SK-N-SH treated with all-trans-retinoic acid at 6 μM for 48 hours (cell line): ENCODE measurements at regions not wholly inside any gene's neighbourhood (a gene's known extent, or its start where the extent isn't known, plus 50 kb on each side); places are given as distances from the start of the nearest gene placed in this dataset.

ENCODE experiments used
- ATAC-seq: fragments of 200-7000 bp; cut with Tn5 transposase; 3 replicates; pipeline ENCODE4 v1.9.1; 2020; ENCODE audit warnings: mild to moderate bottlenecking, moderate library complexity
- ARNTL ChIP-seq: fragments of 450-650 bp; formaldehyde crosslinking; IDR thresholded peaks from 2 replicates; pipeline ENCODE4 v1.5.0; 2020; ENCODE audit warnings: low read depth, mild to moderate bottlenecking, moderate library complexity, borderline replicate concordance
- CREB5 ChIP-seq: fragments of 250-450 bp; sonication (Bioruptor Pico); IDR thresholded peaks from 2 replicates; pipeline ENCODE4 v1.5.1; 2020; ENCODE audit warnings: low read depth, mild to moderate bottlenecking, moderate library complexity
- CSDC2 ChIP-seq: fragments of 250-450 bp; sonication (Bioruptor Pico); IDR thresholded peaks from 2 replicates; pipeline ENCODE4 v1.5.0; 2020; ENCODE audit warnings: mild to moderate bottlenecking, moderate library complexity
- CSRNP3 ChIP-seq: fragments of 250-450 bp; sonication (Bioruptor Pico); IDR thresholded peaks from 2 replicates; pipeline ENCODE4 v1.5.1; 2021; ENCODE audit warnings: mild to moderate bottlenecking, moderate library complexity
- ESRRG ChIP-seq: fragments of 250-450 bp; sonication (Bioruptor Pico); IDR thresholded peaks from 2 replicates; pipeline ENCODE4 v1.6.1; 2021; ENCODE audit warnings: mild to moderate bottlenecking
- GLIS3 ChIP-seq: fragments of 250-450 bp; sonication (Bioruptor Pico); IDR thresholded peaks from 2 replicates; pipeline ENCODE4 v1.5.0; 2020; ENCODE audit warnings: mild to moderate bottlenecking, moderate library complexity
- ISL1 ChIP-seq: fragments of 250-450 bp; sonication (Bioruptor Pico); IDR thresholded peaks from 2 replicates; pipeline ENCODE4 v2.1.2; 2022; ENCODE audit warnings: mild to moderate bottlenecking, moderate library complexity
- OSR1 ChIP-seq: fragments of 250-450 bp; sonication (Bioruptor Pico); IDR thresholded peaks from 2 replicates; pipeline ENCODE4 v1.8.0; 2022; ENCODE audit warnings: moderate library complexity, mild to moderate bottlenecking, inconsistent platforms
- PATZ1 ChIP-seq: fragments of 250-450 bp; sonication (Bioruptor Pico); IDR thresholded peaks from 2 replicates; pipeline ENCODE4 v1.8.0; 2020; ENCODE audit warnings: mild to moderate bottlenecking, moderate library complexity, borderline replicate concordance
- POU6F1 ChIP-seq: fragments of 250-450 bp; sonication (Bioruptor Pico); IDR thresholded peaks from 2 replicates; pipeline ENCODE4 v1.8.0; 2021; ENCODE audit warnings: low read depth, mild to moderate bottlenecking, moderate library complexity, borderline replicate concordance
- PPARA ChIP-seq: fragments of 250-450 bp; sonication (Bioruptor Pico); IDR thresholded peaks from 2 replicates; pipeline ENCODE4 v1.5.0; 2020; ENCODE audit warnings: mild to moderate bottlenecking, borderline replicate concordance
- RARB ChIP-seq: fragments of 250-450 bp; sonication (Bioruptor Pico); IDR thresholded peaks from 2 replicates; pipeline ENCODE4 v1.8.0; 2021; ENCODE audit warnings: mild to moderate bottlenecking, moderate library complexity
- SNAI2 ChIP-seq: fragments of 250-450 bp; sonication (Bioruptor Pico); IDR thresholded peaks from 2 replicates; pipeline ENCODE4 v1.5.0; 2020; ENCODE audit warnings: mild to moderate bottlenecking, moderate library complexity
- TCF4 ChIP-seq: fragments of 250-450 bp; sonication (Bioruptor Pico); IDR thresholded peaks from 2 replicates; pipeline ENCODE4 v1.8.0; 2021; ENCODE audit warnings: mild to moderate bottlenecking, moderate library complexity, borderline replicate concordance
- TSHZ2 ChIP-seq: fragments of 250-450 bp; sonication (Bioruptor Pico); IDR thresholded peaks from 2 replicates; pipeline ENCODE4 v1.5.0; 2020; ENCODE audit warnings: mild to moderate bottlenecking, moderate library complexity
- ZC3H10 ChIP-seq: fragments of 250-450 bp; sonication (Bioruptor Pico); IDR thresholded peaks from 2 replicates; pipeline ENCODE4 v1.5.1; 2021; ENCODE audit warnings: mild to moderate bottlenecking, moderate library complexity
- ZFP3 ChIP-seq: fragments of 250-450 bp; sonication (Bioruptor Pico); IDR thresholded peaks from 2 replicates; pipeline ENCODE4 v1.5.0; 2020; ENCODE audit warnings: mild to moderate bottlenecking, moderate library complexity
- ZFP30 ChIP-seq: fragments of 450-650 bp; formaldehyde crosslinking; IDR thresholded peaks from 2 replicates; pipeline ENCODE4 v1.5.0; 2022; ENCODE audit warnings: mild to moderate bottlenecking, moderate library complexity
- ZNF565 ChIP-seq: fragments of 450-650 bp; formaldehyde crosslinking; conservative IDR thresholded peaks from 2 replicates; pipeline ENCODE4 v1.5.0; 2020; ENCODE audit warnings: low read depth, mild to moderate bottlenecking, moderate library complexity
- ZNF70 ChIP-seq: fragments of 450-650 bp; formaldehyde crosslinking; IDR thresholded peaks from 2 replicates; pipeline ENCODE4 v1.5.0; 2020; ENCODE audit warnings: mild to moderate bottlenecking, moderate library complexity
- ZNF8 ChIP-seq: fragments of 450-650 bp; formaldehyde crosslinking; IDR thresholded peaks from 2 replicates; pipeline ENCODE4 v1.5.0; 2020; ENCODE audit warnings: mild to moderate bottlenecking, moderate library complexity

GRCh38 chr20:39571171-39571570 is 609.0 kb downstream of the DHX35 start:
- TF ChIP-seq SNAI2 (CRISPR knock-in tag) (no peak), CSDC2 (CRISPR knock-in tag) (no peak), ZNF565 (no peak), PATZ1 (CRISPR knock-in tag) (no peak), TCF4 (CRISPR knock-in tag) (no peak), TSHZ2 (CRISPR knock-in tag) (no peak), OSR1 (CRISPR knock-in tag) (no peak), ZC3H10 (CRISPR knock-in tag) (no peak), ZNF70 (CRISPR knock-in tag) (no peak), POU6F1 (CRISPR knock-in tag) (no peak), ISL1 (CRISPR knock-in tag) (no peak), RARB (CRISPR knock-in tag) (no peak), GLIS3 (CRISPR knock-in tag) (no peak), PPARA (no peak), CREB5 (no peak), ZFP3 (CRISPR knock-in tag) (no peak), ZNF8 (no peak), CSRNP3 (no peak), ARNTL (no peak)
- no peak for ATAC-seq

GRCh38 chr20:39568109-39568508 is 606.0 kb downstream of the DHX35 start:
- TF ChIP-seq ISL1 (CRISPR knock-in tag): peak; percentile 18; the same call in 1 of the 2 replicates
- TF ChIP-seq SNAI2 (CRISPR knock-in tag): no peak
- TF ChIP-seq TCF4 (CRISPR knock-in tag): peak; percentile 60; the same call in 1 of the 2 replicates
- no peak for ATAC-seq

- no peak for TF ChIP-seq OSR1 (CRISPR knock-in tag)
- TF ChIP-seq CREB5: no peak
- TF ChIP-seq ZNF70 (CRISPR knock-in tag): no peak
- no peak for TF ChIP-seq GLIS3 (CRISPR knock-in tag)
- no peak for TF ChIP-seq SNAI2 (CRISPR knock-in tag)
- TF ChIP-seq ISL1 (CRISPR knock-in tag): no peak
- no peak for TF ChIP-seq ZFP30
- TF ChIP-seq ZNF565: no peak
- no peak for TF ChIP-seq CSDC2 (CRISPR knock-in tag)
- TF ChIP-seq ESRRG (CRISPR knock-in tag): no peak
- no peak for TF ChIP-seq TCF4 (CRISPR knock-in tag)
- no peak for ATAC-seq
Measured at GRCh38 chr20:39563349-39563748, 601.2 kb downstream of the DHX35 start.
